ENCODE measurements at regions not wholly inside any gene's neighbourhood (a gene's known extent, or its start where the extent isn't known, plus 50 kb on each side); places are given as distances from the start of the nearest gene placed in this dataset.

- no peak for TF ChIP-seq ZFP30 (CRISPR knock-in tag; IDR thresholded peaks at IDR 0.05)
- no peak for TF ChIP-seq ZNF70 (CRISPR knock-in tag; IDR thresholded peaks at IDR 0.05)
- TF ChIP-seq RARB (CRISPR knock-in tag; IDR thresholded peaks at IDR 0.05): no peak
- no peak for TF ChIP-seq TOX (CRISPR knock-in tag; IDR thresholded peaks at IDR 0.05; ENCODE audit: borderline replicate concordance)
- TF ChIP-seq ZFP3 (CRISPR knock-in tag; IDR thresholded peaks at IDR 0.05): no peak
- no peak for TF ChIP-seq CREB5 (CRISPR knock-in tag; IDR thresholded peaks at IDR 0.05; ENCODE audit: low read depth)
- TF ChIP-seq ARNTL (CRISPR knock-in tag; IDR thresholded peaks at IDR 0.05; ENCODE audit: borderline replicate concordance, low read depth): no peak
- TF ChIP-seq GLIS3 (CRISPR knock-in tag; IDR thresholded peaks at IDR 0.05): no peak
- TF ChIP-seq CSRNP3 (CRISPR knock-in tag; IDR thresholded peaks at IDR 0.05): no peak
- TF ChIP-seq CSDC2 (CRISPR knock-in tag; IDR thresholded peaks at IDR 0.05): no peak
- no peak for TF ChIP-seq PPARA (CRISPR knock-in tag; IDR thresholded peaks at IDR 0.05; ENCODE audit: borderline replicate concordance)
- TF ChIP-seq TSHZ2 (CRISPR knock-in tag; IDR thresholded peaks at IDR 0.05): no peak
- no peak for TF ChIP-seq POU6F1 (CRISPR knock-in tag; IDR thresholded peaks at IDR 0.05; ENCODE audit: borderline replicate concordance, low read depth)
- TF ChIP-seq SNAI2 (CRISPR knock-in tag; IDR thresholded peaks at IDR 0.05): no peak
Observed at GRCh38 chr5:8050616-8051175, 181.7 kb downstream of the MTRR start.

Data from SK-N-SH treated with all-trans-retinoic acid at 6 μM for 48 hours (cell line).